ENCODE measurements at regions not wholly inside any gene's neighbourhood (a gene's known extent, or its start where the extent isn't known, plus 50 kb on each side); places are given as distances from the start of the nearest gene placed in this dataset.

GRCh38 chr9:107172160-107172978 lies 110.7 kb upstream of the RAD23B start:
- DNase-seq: peak; percentile 67

GRCh38 chr9:107172979-107173347 lies 110.1 kb upstream of the RAD23B start:
- DNase-seq: no peak

GRCh38 chr9:107173422-107174180 lies 109.5 kb upstream of the RAD23B start:
- no peak for DNase-seq

GRCh38 chr9:107174441-107174840 lies 108.6 kb upstream of the RAD23B start:
- no peak for DNase-seq

- DNase-seq: no peak
Observed at GRCh38 chr9:107175041-107175440, 108.0 kb upstream of the RAD23B start.

GRCh38 chr9:107175816-107176435 lies 107.2 kb upstream of the RAD23B start:
- no peak for DNase-seq

- DNase-seq: peak; percentile 95
Observed at GRCh38 chr9:107176436-107177151, 106.5 kb upstream of the RAD23B start.

- DNase-seq: no peak
Observed at GRCh38 chr9:107177243-107177839, 105.7 kb upstream of the RAD23B start.

- no peak for DNase-seq
Observed at GRCh38 chr9:107177857-107178256, 105.2 kb upstream of the RAD23B start.

GRCh38 chr9:107178293-107178692 lies 104.8 kb upstream of the RAD23B start:
- DNase-seq: no peak

- no peak for DNase-seq
Observed at GRCh38 chr9:107180206-107180605, 102.9 kb upstream of the RAD23B start.

GRCh38 chr9:107183176-107183575 lies 99.9 kb upstream of the RAD23B start:
- DNase-seq: no peak

GRCh38 chr9:107188376-107188775 lies 94.7 kb upstream of the RAD23B start:
- DNase-seq: no peak

GRCh38 chr9:107190061-107190935 lies 92.8 kb upstream of the RAD23B start:
- no peak for DNase-seq

- no peak for DNase-seq
Observed at GRCh38 chr9:107190936-107191290, 92.2 kb upstream of the RAD23B start.

- no peak for DNase-seq
Observed at GRCh38 chr9:107193251-107193650, 89.8 kb upstream of the RAD23B start.

- no peak for DNase-seq
Observed at GRCh38 chr9:107198718-107199117, 84.4 kb upstream of the RAD23B start.

GRCh38 chr9:107208121-107208520 lies 75.0 kb upstream of the RAD23B start:
- no peak for DNase-seq

- DNase-seq: no peak
Observed at GRCh38 chr9:107210775-107211174, 72.3 kb upstream of the RAD23B start.

GRCh38 chr9:107211284-107211923 lies 71.7 kb upstream of the RAD23B start:
- no peak for DNase-seq

- no peak for DNase-seq
Observed at GRCh38 chr9:107212613-107213012, 70.5 kb upstream of the RAD23B start.

Measured in NCI-H2171 (cell line).